Dermis blood vessel endothelial cell (primary cell): ENCODE measurements at regions not wholly inside any gene's neighbourhood (a gene's known extent, or its start where the extent isn't known, plus 50 kb on each side); places are given as distances from the start of the nearest gene placed in this dataset.

Source experiments
- DNase-seq: peaks from one replicate; pipeline ENCODE4 v3.0.0; 2010

GRCh38 chr16:86393907-86394626, 116.3 kb upstream of the FOXF1 start:
- DNase-seq = no peak

DNA sequence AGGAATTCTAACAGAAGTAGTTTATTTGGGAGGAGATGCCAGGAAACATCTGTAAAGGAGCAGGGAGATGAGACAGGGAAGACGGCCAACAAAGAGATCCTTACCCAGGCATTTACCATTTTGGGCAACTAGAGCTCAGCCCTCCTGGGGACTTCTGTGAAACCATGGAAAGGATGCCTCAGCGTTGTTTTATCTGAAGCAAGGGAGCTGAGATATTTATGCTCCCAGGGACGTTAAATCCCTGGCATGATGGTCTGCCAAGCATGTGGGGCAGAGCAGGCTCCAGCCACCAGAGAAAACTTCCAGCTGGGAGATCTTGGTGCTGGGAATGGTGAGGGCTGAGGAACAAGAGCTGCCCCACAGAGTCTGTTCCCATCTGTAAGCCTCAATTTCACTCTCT, 114.8 kb upstream of the FOXF1 start:
- no peak for DNase-seq

GRCh38 chr16:86396422-86396821, 113.9 kb upstream of the FOXF1 start:
- no peak for DNase-seq

- DNase-seq = peak; percentile 88
Observed at GRCh38 chr16:86396901-86397311, 113.4 kb upstream of the FOXF1 start.

DNA sequence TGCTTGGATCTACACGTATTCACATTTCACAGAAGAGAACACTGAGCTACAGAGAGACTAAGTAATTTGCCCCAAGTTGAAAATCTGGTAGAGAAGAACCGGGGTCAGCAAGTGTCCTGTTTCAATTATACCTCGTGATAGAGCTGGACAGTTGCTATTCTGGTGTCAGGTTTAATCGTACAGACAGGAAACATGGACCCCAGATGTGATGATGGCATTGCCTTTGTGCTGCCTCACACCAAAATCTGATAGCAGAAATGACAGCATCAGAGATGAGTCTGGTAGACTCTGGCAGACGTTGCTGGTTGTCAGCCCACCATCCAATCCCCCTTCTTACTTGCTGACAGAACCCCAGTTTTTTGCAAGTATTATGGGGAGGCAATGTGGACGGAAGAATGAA, 112.1 kb upstream of the FOXF1 start:
- no peak for DNase-seq

DNA sequence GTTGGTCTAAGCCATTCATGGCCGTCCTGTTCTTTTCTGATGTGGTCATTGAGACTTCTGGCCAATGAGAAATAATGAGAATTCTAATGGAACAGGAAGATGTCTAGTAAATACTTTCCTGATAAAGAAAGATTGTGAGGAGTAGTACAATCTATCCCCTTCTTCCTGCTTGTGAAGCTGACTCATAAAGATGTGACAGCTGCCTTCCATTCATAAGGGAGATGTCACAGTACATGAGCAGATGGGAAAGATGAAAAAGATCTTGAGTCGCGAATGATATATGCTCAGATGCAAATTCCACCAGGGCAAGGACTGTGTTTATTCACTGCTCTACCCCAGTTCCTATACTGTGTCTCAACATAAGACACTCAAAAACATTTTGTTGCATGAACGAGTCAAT, 111.7 kb upstream of the FOXF1 start:
- peak; percentile 60 for DNase-seq

- no peak for DNase-seq
Observed at GRCh38 chr16:86401126-86401525, 109.2 kb upstream of the FOXF1 start.

DNA sequence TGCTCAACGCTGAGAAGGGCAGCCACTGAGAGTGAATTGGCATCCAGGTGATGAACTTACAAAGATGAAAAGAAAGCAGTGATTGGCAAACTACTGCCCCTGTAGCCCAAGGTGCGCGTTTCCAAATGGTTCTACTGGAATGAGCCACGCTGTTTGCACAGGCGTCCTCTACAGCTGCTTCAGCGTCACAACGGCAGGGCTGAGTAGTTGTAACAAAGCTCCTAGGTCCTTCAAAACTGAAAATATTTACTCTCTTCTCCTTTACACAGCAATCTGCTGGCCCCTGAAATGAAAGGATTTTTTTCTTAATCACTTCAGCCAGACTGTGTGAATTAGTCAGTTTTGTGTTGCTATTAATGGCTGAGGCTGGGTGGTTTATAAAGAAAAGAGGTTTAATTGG, 107.2 kb upstream of the FOXF1 start:
- DNase-seq = no peak

GRCh38 chr16:86403541-86404163, 106.7 kb upstream of the FOXF1 start:
- no peak for DNase-seq

DNA sequence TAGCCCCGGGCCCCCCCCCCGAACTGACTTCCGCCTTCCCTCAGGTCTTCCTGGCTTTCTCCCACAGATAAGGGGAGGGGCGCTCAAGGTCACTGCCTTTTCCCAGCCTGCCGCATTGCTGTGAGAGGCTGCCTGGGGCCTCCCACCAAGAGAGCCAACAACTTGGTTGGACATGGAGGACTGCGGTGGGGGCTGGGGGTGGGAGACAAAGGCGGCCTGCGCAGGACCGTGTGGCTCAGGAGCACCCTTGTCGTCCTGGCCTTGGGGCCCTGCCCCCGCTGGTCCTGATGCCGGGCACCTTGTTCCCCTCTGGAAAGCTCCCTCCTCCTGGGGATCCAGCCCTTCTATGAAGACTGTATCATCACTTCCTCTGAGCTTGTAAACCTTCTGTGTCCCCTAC, 105.6 kb upstream of the FOXF1 start:
- DNase-seq = no peak

GRCh38 chr16:86405319-86405718, 105.0 kb upstream of the FOXF1 start:
- peak; percentile 64 for DNase-seq

GRCh38 chr16:86406056-86406455, 104.3 kb upstream of the FOXF1 start:
- peak; percentile 40 for DNase-seq

DNA sequence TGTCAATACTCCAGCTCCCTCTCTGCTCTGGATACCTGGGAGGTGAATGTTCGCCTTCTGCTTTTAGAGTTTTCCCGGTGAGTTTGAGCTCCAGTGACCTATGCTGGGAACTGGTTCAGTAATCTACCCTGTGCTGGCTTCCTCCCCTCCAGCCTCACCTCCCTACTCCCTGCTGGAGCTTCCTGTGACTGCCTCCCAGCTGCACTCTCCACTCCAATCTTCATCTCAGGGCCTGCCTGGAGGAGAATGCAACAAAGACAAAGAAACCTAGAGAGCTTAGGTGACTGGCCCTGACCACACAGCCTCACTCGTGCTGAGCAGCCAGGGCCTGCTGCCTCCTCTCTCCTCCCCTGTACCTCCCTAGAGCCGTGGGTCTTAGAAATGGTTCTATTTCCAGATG, 101.6 kb upstream of the FOXF1 start:
- peak; percentile 50 for DNase-seq

DNA sequence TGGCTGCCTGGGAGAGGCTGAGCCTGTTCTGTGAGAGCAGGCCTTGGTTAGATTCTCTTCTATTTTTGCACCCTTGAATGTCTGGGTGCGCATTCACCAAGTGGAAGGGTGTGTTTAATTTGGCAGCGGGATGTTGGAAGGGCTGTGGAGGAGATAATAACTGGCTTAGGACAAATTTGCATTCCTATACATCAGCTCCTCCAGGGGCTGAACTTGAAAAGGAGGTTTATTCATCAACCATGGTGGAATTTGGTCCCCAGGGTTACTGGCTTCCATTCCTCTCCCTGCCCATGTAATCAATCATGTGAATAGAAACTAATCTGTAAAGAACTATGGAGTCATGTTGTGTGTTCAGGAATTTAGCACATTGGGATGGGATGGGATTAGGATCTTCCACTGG, 100.2 kb upstream of the FOXF1 start:
- DNase-seq = no peak

- no peak for DNase-seq
Observed at GRCh38 chr16:86410529-86410928, 99.8 kb upstream of the FOXF1 start.

- DNase-seq = no peak
Observed at GRCh38 chr16:86411897-86412296, 98.4 kb upstream of the FOXF1 start.

- DNase-seq = peak; percentile 96
Observed at GRCh38 chr16:86414991-86415740, 95.2 kb upstream of the FOXF1 start.

DNA sequence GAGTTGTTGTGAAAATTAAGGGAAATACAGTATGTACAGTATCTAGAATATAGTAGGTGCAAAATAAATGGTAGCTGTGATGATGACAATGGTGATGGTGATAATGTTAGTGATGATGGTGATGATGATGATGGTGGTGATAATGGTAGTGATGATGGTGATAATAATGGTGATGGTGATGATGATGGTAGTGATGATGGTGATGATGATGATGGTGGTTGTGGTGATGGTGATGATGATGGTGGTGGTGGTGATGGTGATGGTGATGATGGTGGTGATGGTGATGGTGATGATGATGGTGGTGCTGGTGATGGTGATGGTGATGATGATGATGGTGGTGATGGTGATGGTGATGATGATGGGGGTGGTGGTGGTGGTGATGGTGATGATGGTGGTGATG, 91.3 kb upstream of the FOXF1 start:
- no peak for DNase-seq

DNA sequence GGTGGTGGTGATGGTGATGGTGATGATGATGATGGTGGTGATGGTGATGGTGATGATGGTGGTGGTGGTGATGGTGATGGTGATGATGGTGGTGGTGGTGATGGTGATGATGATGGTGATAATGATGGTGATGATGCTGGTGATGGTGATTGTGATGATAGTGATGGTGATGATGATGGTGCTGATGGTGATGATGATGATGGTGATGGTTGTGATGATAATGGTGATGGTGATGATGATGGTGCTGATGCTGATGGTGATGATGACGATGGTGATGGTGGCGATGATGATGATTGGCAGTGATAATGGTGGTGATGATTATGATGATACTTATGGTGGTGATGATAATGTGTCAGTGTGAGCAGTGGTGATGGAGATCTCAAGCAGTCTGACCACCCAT, 90.8 kb upstream of the FOXF1 start:
- DNase-seq = no peak

DNA sequence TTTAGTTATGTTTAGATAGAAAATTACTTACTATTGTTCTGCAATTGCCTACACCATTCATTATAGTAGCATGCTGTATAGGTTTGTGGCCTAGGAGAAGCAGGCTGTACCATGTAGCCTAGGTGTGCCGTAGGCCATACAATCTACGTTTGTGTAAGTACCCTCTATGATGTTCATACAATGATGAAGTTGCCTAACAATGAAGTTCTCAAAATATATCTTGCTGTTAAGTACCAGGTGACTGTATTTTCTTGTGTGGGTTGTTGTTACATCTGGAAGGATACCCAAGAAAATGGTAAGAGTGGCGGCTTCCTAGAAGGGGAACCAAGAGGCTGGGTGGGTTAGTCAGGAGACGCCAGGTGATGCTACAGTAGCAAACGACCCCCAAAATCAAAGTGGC, 88.3 kb upstream of the FOXF1 start:
- no peak for DNase-seq

GRCh38 chr16:86424398-86424797, 85.9 kb upstream of the FOXF1 start:
- no peak for DNase-seq

GRCh38 chr16:86424985-86425384, 85.3 kb upstream of the FOXF1 start:
- no peak for DNase-seq

GRCh38 chr16:86426063-86426642, 84.2 kb upstream of the FOXF1 start:
- no peak for DNase-seq

DNA sequence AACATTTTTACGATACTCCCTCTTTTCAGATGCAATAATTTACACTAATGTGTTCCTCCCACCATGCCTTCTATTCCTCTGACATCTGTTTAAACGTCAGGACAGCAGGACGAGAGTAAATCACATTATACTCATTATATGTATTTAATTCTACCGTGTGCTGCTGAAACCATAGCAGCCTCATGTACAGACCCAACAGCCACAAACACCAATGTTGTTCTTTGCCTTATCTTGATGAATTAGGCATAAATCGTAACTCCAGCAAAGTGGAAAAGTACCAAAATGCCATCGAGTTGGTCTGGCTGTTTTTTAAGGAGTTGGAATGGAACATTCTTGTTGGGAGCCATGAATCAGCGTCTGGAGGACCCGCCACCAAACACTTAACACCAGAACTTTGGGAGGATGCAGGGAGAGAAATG, 82.9 kb upstream of the FOXF1 start:
- no peak for DNase-seq
